GM12875 (cell line): ENCODE measurements at regions not wholly inside any gene's neighbourhood (a gene's known extent, or its start where the extent isn't known, plus 50 kb on each side); places are given as distances from the start of the nearest gene placed in this dataset.

Source experiments
- H3K4me3 ChIP-seq: one replicate; pipeline ENCODE4 v1.5.1; 2011; ENCODE audit warnings: low read depth, low read length, control low read depth
- TF ChIP-seq, protein P1 (sequence below): IDR thresholded peaks from 2 replicates; pipeline ENCODE4 v1.5.1; 2011; ENCODE audit warnings: low read depth, mild to moderate bottlenecking, control low read depth, inconsistent platforms, low read length, moderate library complexity, borderline replicate concordance; ENCODE audit not compliant: insufficient read depth

- TF ChIP-seq, protein P1, sequence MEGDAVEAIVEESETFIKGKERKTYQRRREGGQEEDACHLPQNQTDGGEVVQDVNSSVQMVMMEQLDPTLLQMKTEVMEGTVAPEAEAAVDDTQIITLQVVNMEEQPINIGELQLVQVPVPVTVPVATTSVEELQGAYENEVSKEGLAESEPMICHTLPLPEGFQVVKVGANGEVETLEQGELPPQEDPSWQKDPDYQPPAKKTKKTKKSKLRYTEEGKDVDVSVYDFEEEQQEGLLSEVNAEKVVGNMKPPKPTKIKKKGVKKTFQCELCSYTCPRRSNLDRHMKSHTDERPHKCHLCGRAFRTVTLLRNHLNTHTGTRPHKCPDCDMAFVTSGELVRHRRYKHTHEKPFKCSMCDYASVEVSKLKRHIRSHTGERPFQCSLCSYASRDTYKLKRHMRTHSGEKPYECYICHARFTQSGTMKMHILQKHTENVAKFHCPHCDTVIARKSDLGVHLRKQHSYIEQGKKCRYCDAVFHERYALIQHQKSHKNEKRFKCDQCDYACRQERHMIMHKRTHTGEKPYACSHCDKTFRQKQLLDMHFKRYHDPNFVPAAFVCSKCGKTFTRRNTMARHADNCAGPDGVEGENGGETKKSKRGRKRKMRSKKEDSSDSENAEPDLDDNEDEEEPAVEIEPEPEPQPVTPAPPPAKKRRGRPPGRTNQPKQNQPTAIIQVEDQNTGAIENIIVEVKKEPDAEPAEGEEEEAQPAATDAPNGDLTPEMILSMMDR = no peak
- no peak overlapping the region for H3K4me3 ChIP-seq
These were observed 59.8 kb upstream of the SEPTIN5 start for GRCh38 chr22:19654338-19654987.

DNA sequence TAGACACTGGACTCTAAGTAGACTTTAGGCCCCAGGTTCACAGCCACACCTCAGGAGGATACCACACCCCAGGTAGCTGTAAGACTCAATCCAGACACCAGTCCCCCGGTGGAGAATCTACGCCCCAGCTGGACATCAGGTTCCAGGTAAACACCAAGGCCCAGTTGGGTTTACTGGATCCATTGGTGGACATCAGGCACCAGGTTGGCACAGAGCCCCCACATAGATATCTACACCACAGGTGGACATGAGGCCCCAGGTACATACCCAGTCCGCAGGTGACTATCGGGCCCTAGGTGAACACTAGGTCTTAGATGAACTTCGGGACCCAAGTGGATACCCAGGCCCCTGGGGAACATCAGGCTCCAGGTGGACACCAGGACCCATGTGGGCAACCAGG, 58.9 kb upstream of the SEPTIN5 start:
- H3K4me3 ChIP-seq = no peak overlapping the region

GRCh38 chr22:19656541-19657251, 57.6 kb upstream of the SEPTIN5 start:
- TF ChIP-seq, protein P1 = no peak
- no peak overlapping the region for H3K4me3 ChIP-seq

More for the DNA sequence above, 58.9 kb upstream of the SEPTIN5 start:
- TF ChIP-seq, protein P1 = no peak

GRCh38 chr22:19657252-19658056, 56.8 kb upstream of the SEPTIN5 start:
- H3K4me3 ChIP-seq = no peak overlapping the region
- TF ChIP-seq, protein P1 = no peak

DNA sequence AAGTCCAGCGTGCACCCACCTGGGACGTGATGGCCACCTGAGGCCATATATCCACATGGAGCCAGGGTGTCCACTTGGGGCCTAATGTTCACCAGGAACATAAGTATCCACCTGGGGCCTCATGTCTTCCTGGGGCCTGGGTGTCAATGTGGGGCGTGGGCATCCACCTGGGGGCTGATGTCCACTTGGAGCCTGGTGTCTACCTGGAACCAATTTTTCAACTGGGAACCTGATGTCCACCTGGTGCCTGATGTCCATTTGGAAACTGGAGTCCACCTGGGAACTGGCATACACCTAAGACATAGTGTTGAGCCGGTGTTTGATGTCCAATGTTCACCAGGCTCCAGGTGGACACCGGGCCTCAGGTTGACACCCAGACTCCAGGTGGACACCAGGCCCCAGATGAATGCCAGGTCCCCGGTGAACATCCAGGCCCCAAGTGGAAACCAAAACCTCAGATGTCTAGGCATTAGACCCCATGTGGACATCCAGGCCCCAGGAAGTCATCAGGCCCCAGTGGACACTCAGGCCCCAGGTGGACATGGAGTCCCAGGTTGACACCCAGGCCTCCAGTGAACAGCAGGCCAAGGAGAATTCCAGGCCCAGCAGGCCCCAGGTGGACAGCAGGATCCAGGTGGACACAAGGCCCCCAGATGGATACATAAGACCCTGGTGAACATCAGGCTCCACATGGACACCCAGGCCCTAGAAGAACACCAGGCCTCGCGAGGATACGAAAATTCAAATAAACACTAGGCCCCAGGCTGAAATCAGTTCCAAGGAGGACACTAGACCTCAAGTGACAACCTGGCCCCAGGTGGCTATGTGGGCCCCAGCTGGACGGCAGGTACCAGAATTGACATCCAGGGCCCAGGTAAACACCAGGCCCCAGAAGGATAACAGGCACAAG, 56.0 kb upstream of the SEPTIN5 start:
- TF ChIP-seq, protein P1 = no peak
- no peak overlapping the region for H3K4me3 ChIP-seq

DNA sequence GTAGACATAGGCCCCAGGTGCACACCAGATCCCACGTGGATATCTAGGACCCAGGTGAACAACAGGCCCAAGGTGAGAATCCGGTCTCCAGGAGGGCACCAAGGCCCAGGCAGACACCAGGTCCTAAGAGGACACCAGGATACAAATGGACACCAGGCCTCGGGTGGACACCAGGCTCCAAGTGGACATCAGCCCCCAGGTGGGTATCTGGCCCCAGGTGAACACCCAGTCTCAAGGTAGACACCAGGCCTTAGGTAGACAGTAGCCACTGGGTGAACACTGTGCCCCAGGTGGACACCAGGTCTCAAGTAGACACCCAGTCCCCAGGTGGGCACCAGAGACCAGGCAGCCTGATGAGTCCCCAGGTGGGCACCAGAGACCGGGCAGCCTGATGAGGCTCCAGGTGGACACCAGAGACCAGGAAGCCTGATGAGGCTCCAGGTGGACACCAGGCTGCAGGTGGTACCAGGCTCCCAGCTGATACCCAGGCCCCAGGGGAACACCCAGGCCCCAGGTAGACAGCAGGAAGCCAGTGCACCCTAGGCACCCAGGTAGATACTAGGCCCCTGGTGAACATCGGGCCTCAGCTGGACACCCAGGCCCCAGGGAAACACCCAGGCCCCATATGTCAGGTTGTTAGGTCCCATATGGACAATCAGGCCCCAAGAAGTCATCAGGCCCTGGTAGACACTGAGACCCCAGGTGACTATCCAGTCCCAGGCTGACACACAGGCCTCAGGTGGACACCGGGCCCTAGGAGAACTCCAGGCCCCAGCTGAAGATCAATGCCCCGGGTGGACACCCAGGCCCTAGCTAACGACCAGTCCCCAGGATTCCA, 55.1 kb upstream of the SEPTIN5 start:
- TF ChIP-seq, protein P1 = no peak

More for the DNA sequence above, 55.1 kb upstream of the SEPTIN5 start:
- H3K4me3 ChIP-seq = no peak overlapping the region
